ENCODE measurements at regions not wholly inside any gene's neighbourhood (a gene's known extent, or its start where the extent isn't known, plus 50 kb on each side); places are given as distances from the start of the nearest gene placed in this dataset.

- H4K20me1 ChIP-seq (ENCODE audit: control insufficient read depth, extremely low read depth, insufficient read depth, low read length), result no peaks in the 10 kb centered on the region
- no peak overlapping the region for H2AFZ ChIP-seq (ENCODE audit: low read length)
- H3K4me1 ChIP-seq (ENCODE audit: control insufficient read depth, extremely low read depth, insufficient read depth, low read length), result no peaks in the 10 kb centered on the region
- no peak overlapping the region for H3K27ac ChIP-seq (ENCODE audit: insufficient read depth, low read length)
- peaks cover 44% of the 10 kb centered on the region for H3K27me3 ChIP-seq (ENCODE audit: control insufficient read depth, insufficient read depth, low read length)
- TF ChIP-seq CTCF (conservative IDR thresholded peaks at IDR 0.05 in 1 of 2, IDR thresholded peaks at IDR 0.05 in 1 of 2; ENCODE audit: low read depth in 1 of 2, low read length in 2 of 2) (no peak), EZH2 (IDR thresholded peaks at IDR 0.05; ENCODE audit: low read length, missing control alignments) (no peak)
- no peaks in the 10 kb centered on the region for H3K79me2 ChIP-seq (ENCODE audit: control insufficient read depth, insufficient read depth, low read length)
- no peaks in the 10 kb centered on the region for H3K36me3 ChIP-seq (ENCODE audit: control insufficient read depth, insufficient read depth, low read length)
- no peak overlapping the region for H3K4me2 ChIP-seq (ENCODE audit: extremely low read depth, insufficient read depth, low read length)
- DNase-seq (ENCODE audit: low read depth in 2 of 2), result peak in 1 of 2 donors; percentile 24
- no peak overlapping the region for H3K9ac ChIP-seq (ENCODE audit: insufficient read depth, low read length)
- H3K4me3 ChIP-seq (replicated peaks in 1 of 4; ENCODE audit: control extremely low read depth in 1 of 4, insufficient read depth in 1 of 4, low read depth in 3 of 4, low read length in 4 of 4), result no peak overlapping the region
- no peaks in the 10 kb centered on the region for H3K9me3 ChIP-seq (ENCODE audit: control insufficient read depth, insufficient read depth, low read depth, low read length)
Observed at GRCh38 chr10:78366663-78367411, 333.2 kb downstream of the RPS24 start.

GRCh38 chr10:78367751-78368150 is 334.1 kb downstream of the RPS24 start:
- peaks cover 44% of the 10 kb centered on the region for H3K27me3 ChIP-seq (ENCODE audit: control insufficient read depth, insufficient read depth, low read length)
- no peaks in the 10 kb centered on the region for H4K20me1 ChIP-seq (ENCODE audit: control insufficient read depth, extremely low read depth, insufficient read depth, low read length)
- no peak overlapping the region for H3K27ac ChIP-seq (ENCODE audit: insufficient read depth, low read length)
- no peak overlapping the region for H3K4me2 ChIP-seq (ENCODE audit: extremely low read depth, insufficient read depth, low read length)
- no peak for DNase-seq (ENCODE audit: low read depth in 2 of 2)
- no peak overlapping the region for H3K9ac ChIP-seq (ENCODE audit: insufficient read depth, low read length)
- TF ChIP-seq CTCF (conservative IDR thresholded peaks at IDR 0.05 in 1 of 2, IDR thresholded peaks at IDR 0.05 in 1 of 2; ENCODE audit: low read depth in 1 of 2, low read length in 2 of 2), result no peak
- no peaks in the 10 kb centered on the region for H3K4me1 ChIP-seq (ENCODE audit: control insufficient read depth, extremely low read depth, insufficient read depth, low read length)
- H3K36me3 ChIP-seq (ENCODE audit: control insufficient read depth, insufficient read depth, low read length), result no peaks in the 10 kb centered on the region
- no peak overlapping the region for H2AFZ ChIP-seq (ENCODE audit: low read length)
- no peak overlapping the region for H3K4me3 ChIP-seq (replicated peaks in 1 of 4; ENCODE audit: control extremely low read depth in 1 of 4, insufficient read depth in 1 of 4, low read depth in 3 of 4, low read length in 4 of 4)
- no peaks in the 10 kb centered on the region for H3K9me3 ChIP-seq (ENCODE audit: control insufficient read depth, insufficient read depth, low read depth, low read length)
- no peaks in the 10 kb centered on the region for H3K79me2 ChIP-seq (ENCODE audit: control insufficient read depth, insufficient read depth, low read length)

GRCh38 chr10:78371136-78371535 is 337.5 kb downstream of the RPS24 start:
- Histone ChIP-seq H3K4me1 (ENCODE audit: control insufficient read depth, extremely low read depth, insufficient read depth, low read length) (no peaks in the 10 kb centered on the region), H3K9ac (ENCODE audit: insufficient read depth, low read length) (no peak overlapping the region), H3K27me3 (ENCODE audit: control insufficient read depth, insufficient read depth, low read length) (peaks cover 30% of the 10 kb centered on the region), H3K4me3 (replicated peaks in 1 of 4; ENCODE audit: control extremely low read depth in 1 of 4, insufficient read depth in 1 of 4, low read depth in 3 of 4, low read length in 4 of 4) (no peak overlapping the region), H3K4me2 (ENCODE audit: extremely low read depth, insufficient read depth, low read length) (no peak overlapping the region), H3K79me2 (ENCODE audit: control insufficient read depth, insufficient read depth, low read length) (no peaks in the 10 kb centered on the region), H4K20me1 (ENCODE audit: control insufficient read depth, extremely low read depth, insufficient read depth, low read length) (no peaks in the 10 kb centered on the region), H3K36me3 (ENCODE audit: control insufficient read depth, insufficient read depth, low read length) (no peaks in the 10 kb centered on the region), H3K27ac (ENCODE audit: insufficient read depth, low read length) (no peak overlapping the region), H2AFZ (ENCODE audit: low read length) (no peak overlapping the region), H3K9me3 (ENCODE audit: control insufficient read depth, insufficient read depth, low read depth, low read length) (no peaks in the 10 kb centered on the region)
- DNase-seq (ENCODE audit: low read depth in 2 of 2), result peak in 1 of 2 donors; percentile 37
- no peak for TF ChIP-seq CTCF (conservative IDR thresholded peaks at IDR 0.05 in 1 of 2, IDR thresholded peaks at IDR 0.05 in 1 of 2; ENCODE audit: low read depth in 1 of 2, low read length in 2 of 2)
- TF ChIP-seq EZH2 (IDR thresholded peaks at IDR 0.05; ENCODE audit: low read length, missing control alignments), result no peak
